HG03045 (cell line): ENCODE measurements at regions not wholly inside any gene's neighbourhood (a gene's known extent, or its start where the extent isn't known, plus 50 kb on each side); places are given as distances from the start of the nearest gene placed in this dataset.
"Not testable (repeated sequence)": the region's sequence is repeated elsewhere in the genome, so short reads cannot be mapped to it uniquely, and the experiment has no call there.

Source experiments
- ATAC-seq: cut with Tn5 transposase; IDR thresholded peaks from one replicate; pipeline ENCODE4 v1.9.1; 2021; ENCODE audit warnings: mild to moderate bottlenecking, moderate library complexity; ENCODE audit not compliant: unreplicated experiment

DNA sequence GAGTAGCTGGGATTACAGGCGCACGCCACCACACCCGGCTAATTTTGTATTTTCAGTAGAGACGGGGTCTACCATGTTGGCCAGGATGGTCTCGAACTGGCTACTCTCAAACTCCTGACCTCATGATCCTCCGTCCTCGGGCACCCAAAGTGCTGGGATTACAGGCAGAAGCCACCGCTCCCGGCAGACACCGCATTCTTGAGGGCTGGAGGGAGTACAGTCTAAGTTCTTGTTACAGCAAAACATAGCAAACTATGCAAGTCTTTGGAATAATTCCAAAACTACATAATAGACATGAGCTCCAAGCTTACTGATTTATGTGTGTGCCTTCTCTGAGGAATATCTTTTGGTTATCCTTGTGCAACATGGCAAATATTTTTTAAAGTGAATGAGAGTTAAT is 299.1 kb upstream of the ZNF658 start:
- not testable (repeated sequence) for ATAC-seq

DNA sequence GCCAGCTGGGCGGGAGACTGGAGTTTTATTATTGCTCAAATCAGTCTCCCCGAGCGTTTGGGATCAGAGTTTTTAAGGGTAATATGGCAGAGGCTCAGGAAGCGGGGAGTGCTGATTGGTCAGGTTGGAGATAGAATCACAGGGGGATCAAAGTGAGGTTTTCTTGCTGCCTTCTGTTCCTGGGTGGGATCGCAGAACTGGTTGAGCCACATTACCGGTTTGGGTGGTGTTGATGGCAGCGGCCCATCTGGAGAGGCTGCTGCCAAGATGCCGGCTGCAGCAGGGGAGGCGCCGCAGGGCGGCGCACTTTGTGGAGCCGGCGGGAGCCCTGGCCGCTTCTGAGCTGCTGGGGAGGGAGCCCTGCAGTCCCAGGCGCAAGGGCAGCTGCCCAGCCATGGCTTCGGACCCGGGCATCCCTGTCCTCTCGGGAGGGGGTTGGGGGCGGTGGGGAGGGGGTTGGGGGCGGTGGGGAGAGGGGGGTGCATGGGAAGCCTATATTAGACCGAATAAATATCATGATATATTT is 268.9 kb upstream of the ZNF658 start:
- not testable (repeated sequence) for ATAC-seq

DNA sequence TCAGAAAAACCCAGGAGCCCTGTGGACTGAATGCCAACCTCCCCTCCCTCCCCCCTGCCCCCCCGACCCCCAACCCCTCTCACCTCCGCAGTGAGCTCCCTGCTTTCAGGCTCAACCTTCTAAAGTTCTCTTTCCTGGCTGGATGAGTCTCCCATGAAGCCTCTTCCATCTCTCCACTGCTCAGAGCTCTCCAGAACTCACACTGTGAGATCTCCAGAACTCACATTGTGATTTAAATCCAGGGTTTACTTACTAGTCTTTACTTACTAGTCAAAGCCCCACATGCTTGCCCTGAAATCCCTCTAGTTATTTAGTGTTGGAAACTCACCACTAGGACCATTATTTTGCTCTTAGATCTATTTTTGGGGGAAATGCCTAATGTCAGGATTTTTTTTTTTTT is 252.8 kb upstream of the ZNF658 start:
- ATAC-seq: not testable (repeated sequence)

DNA sequence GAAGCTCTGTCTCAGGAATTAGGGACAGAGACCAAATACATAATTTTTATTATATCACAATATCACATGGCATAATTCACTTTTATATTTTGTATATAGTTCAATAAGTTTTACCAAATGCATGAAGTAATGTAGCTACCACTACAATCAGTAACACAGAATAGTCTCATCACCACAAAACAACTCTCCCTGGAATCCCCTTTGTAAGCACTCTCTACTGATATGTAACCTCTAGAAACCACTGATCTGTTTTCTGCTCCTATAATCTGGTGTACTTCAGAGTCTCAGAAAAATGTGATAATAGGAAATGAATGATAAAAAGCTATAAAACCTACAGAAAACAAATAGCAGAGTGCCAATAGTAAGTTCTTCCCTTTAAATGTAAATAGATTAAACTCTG is 210.3 kb upstream of the ZNF658 start:
- not testable (repeated sequence) for ATAC-seq

DNA sequence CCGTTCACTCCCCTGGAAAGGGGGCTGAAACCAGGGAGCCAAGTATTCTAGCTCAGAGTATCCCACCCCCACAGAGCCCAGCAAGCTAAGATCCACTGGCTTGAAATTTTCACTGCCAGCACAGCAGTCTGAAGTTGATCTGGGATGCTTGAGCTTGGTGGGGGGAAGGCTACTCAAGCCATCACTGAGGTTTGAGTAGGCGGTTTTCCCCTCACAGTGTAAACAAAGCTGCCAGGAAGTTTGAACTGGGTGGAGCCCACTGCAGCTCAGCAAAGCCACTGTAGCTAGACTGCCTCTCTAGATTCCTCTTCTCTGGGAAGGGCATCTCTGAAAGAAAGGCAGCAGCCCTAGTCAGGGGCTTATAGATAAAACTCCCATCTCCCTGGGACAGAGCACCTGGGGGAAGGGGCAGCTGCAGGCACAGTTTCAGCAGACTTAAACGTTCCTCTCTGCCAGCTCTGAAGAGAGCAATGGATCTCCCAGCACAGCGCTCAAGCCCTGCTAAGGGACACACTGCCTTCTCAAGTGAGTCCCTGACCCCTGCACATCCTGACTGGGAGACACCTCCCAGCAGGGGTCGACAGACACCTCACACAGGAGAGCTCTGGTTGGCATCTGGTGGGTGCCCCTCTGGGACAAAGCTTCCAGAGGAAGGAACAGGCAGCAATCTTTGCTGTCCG is 204.8 kb upstream of the ZNF658 start:
- ATAC-seq: peak; percentile 59

DNA sequence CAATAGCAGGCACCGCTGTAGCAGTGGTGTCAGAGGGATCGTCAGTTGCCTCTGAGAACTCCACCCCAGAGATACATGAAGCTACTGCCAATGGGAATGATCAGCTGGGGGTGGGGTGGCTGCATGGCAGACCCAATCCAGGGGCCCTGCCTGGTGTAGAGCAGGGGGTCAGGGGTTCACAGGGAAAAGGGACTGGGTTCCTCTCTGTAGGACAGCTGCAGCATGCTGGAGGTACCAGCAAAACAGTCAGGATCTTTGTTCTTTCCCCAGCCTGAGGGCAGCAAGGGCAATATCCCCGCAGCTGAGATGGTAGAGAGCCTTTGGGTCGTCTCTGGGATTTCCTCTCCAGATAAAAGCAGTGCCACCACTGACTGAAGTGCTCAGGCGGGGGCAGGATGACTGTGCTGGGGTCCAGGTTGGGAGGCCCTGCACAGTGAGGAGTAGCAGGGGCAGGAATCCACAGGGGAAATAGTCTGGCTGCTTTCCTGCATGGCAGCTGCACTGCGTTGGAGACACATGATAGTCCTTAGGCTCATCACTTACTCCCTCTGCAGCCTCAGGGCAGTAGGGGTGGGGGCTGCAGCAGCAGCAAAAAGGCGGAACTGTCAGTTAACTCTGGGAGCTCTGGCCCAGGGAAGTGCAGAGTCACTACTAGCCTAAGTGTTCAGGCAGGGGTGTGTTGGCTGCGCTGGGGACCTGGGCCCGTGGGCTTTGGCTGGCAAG is 203.0 kb upstream of the ZNF658 start:
- not testable (repeated sequence) for ATAC-seq

DNA sequence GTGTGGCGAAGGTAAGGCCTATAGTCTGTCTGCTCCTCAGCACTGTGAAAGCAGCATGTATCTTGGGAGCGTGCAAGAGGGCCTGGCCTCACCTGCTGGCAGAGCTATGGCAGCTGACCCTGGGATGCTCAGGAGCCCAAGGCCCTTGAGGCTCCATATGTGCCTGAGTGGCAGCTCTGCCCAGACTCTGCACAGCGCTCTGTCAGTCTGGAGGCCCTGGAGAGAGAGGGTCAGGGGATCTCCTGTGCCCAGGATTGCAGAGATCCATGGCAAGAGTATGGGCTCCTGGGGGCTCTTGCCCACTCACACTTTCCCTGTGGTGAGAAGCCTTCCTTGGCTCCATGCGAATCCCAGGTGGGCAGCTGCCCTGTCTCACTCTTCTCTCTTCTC is 202.5 kb upstream of the ZNF658 start:
- not testable (repeated sequence) for ATAC-seq

DNA sequence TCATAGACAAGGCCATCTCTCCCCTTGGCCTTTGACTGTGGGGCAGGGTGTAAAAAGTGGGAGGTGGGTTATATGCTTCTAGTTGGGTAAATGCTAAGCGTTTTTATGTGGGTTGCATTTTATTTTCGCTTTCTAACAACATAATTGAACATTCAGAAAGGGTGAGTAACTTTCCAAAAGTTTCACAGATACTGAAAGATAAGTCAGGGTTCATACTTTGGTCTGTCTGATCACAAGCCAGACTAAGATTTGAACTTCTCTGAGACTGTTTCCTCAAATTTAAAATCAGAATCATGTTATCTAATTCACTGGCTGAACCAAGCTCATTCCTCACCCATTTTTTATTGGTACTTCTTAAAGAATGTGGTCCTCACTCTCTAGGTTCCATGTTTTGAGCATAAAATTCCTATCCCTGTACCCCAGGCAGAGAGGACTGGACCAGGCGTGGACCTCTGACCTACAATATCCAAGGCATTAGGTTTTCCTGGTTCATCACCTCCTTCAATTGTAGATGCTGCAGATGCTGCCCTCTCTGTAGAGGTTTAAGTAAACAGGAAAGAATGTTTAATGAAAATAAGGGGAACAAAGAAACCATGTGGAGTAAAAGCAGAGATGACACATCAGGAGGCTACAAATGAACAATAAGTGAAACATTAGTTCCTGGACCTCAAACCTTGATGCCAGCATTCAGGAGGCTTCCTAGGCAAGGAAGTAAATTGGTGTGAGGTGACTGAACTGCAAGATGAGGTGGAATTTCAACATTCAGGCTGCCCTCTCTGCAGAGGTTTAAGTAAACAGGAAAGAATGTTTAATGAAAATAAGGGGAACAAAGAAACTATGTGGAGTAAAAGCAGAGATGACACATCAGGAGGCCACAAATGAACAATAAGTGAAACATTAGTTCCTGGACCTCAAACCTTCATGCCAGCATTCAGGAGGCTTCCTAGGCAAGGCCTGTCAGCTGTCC is 198.8 kb upstream of the ZNF658 start:
- not testable (repeated sequence) for ATAC-seq

DNA sequence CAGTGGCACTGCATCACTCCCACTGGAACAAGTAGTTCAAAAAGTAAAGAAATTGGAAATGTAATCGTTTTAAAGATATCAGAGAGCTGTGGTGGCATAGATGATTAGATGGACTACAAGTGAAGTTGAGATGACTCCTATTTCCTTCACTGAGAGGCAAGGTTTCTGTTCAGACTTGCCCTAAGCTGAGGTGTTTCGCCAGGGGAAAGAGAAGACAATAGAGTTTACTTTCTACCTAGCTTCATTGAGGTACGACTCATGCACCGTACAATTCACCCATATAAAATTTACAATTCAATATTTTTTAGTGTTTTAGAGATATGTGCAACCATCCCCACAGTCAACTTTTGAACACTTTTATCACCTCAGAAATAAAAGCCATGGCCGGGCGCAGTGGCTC is 189.0 kb upstream of the ZNF658 start:
- not testable (repeated sequence) for ATAC-seq

DNA sequence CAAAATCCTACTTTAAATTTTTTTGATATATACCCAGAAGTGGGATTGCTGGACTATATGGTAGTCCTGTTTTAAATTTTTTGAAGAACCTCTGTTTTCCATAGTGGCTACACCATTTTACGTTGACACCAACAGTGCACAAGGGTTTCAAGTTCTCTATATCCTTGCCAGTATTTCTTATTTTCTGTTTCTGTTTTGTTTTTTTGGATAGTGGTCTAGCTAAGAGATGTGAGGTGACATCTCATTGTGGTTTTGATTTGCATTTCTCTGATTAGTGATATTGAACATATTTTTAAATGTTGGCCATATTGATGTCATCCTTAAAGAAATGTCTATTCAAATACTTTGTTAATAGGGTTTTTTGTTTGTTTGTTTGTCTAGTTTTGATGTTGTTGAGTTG is 187.7 kb upstream of the ZNF658 start:
- ATAC-seq: peak; percentile 67

DNA sequence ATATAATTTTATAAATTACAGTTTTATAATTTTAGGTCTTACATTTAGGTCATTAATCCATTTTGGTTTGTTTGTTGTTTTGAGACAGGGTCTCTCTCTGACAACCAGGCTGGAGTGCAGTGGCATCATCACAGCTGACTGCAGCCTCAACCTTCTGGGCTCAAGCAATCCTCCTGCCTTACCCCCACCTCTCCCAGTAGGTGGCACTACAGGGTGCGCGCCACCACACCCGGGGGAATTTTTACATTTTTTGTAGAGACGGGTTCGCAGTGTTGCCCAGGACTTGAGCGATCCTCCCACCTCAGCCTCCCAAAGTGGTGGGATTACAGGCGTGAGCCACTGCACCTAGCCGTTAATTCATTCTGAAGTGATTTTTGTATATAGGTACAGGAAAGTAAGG is 187.0 kb upstream of the ZNF658 start:
- not testable (repeated sequence) for ATAC-seq

DNA sequence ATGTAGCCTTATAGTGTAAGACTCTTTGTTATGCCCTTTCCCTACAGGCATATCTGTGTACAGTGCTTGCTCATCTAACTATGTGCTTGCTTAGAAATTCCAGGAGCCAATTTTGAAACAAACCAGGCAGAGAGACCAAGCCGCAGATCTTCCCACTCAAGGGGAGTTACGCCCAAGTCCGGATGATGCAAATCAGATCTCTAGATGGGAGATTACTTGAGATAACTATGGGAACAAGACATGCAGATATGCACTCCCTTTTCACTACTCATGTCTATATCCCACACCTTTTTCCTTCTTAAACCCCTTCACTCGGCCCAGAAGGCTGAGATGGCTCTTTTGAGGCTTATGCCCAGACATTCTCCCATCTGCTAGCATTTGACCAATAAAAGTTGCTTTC is 179.7 kb upstream of the ZNF658 start:
- ATAC-seq: not testable (repeated sequence)

DNA sequence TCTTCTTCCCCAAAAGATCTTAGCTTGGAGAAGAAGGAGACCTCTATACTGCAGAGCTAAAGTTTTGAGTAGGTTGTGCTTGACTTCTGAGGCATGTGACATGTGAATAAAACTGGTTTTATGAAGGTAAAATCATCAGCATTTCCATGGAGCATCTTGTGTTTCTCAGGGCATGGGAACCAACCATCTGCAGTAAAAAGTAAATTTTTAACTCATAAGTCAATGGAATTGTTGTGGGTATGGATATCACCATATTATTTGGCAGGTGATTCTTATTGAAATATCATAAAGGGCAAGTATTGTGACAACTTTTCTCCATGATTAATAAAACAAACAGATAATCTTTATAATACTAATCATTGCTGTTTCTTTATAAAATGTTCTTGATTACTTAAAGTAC is 173.0 kb upstream of the ZNF658 start:
- not testable (repeated sequence) for ATAC-seq

DNA sequence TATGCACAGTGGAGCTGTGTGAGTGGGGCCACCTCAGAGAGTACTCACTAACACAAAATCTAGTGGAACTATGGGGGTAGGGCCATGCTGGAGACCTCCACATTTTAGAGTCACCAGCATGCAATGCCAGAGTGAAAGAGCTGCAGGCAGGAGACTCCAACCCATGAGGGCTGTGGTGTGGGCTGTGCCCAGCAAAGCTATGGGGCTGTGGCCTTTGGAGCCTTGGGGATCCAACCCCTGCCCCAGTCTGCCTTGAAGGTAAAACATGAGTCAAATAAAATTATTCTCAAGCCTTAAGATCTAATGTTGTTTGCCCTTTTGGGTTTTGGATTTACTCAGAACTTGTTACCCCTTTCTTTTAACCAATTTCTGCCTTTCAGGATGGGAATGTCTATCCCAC is 163.8 kb upstream of the ZNF658 start:
- ATAC-seq: not testable (repeated sequence)

DNA sequence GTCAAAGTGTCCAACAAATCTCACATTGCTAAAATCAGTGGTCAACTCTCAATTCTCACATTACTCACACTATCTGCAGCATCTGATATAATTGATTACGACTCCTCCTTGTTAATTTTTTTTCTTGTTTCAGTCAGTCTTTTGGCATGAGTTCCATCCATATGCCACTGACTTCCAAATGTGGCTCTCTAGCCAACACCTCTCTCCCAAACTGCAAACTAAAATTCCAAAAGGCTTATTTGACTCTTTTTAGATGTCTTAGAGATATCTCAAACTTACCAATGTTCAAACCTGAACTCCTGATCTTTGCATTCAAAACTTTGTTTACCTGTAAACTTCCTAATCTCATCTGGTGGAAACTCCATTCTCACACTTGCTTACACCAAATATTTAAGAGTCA is 162.1 kb upstream of the ZNF658 start:
- not testable (repeated sequence) for ATAC-seq

DNA sequence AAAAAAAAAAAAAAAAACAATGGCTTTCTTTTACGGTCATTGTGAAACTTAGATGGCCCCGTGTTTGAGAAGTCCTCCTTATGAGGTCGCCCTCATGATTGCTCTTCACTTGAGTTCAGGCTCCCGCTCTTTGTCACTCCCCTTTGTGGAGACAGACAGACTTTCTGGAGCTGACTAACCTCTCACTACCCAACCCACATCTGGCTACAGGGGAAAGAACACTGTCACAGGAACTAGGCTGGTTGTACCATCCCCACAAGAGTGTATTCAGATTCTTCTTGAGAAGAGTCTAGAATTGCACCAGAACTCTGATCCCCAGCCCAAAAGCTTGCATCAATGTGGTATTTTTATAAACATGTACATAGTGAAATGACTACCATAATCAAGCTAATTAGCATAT is 160.4 kb upstream of the ZNF658 start:
- not testable (repeated sequence) for ATAC-seq

DNA sequence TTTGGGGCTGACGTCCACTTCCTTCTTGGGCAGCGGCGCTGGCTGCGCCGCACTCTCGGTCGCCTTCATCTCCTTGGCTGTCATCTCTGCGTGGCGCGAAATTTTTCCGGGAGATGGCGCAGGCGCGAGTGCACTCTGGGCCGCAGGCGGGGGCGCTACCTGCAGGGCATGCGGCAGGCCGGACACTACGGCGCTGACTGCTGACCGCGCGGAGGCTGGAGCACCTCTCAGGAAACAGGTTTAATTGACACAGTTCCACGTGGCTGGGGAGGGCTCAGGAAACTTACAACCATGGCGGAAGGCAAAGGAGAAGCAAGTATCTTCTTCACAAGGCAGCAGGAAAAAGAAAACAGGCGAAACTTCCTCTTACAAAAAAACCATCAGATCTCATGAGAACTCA is 154.7 kb upstream of the ZNF658 start:
- not testable (repeated sequence) for ATAC-seq

DNA sequence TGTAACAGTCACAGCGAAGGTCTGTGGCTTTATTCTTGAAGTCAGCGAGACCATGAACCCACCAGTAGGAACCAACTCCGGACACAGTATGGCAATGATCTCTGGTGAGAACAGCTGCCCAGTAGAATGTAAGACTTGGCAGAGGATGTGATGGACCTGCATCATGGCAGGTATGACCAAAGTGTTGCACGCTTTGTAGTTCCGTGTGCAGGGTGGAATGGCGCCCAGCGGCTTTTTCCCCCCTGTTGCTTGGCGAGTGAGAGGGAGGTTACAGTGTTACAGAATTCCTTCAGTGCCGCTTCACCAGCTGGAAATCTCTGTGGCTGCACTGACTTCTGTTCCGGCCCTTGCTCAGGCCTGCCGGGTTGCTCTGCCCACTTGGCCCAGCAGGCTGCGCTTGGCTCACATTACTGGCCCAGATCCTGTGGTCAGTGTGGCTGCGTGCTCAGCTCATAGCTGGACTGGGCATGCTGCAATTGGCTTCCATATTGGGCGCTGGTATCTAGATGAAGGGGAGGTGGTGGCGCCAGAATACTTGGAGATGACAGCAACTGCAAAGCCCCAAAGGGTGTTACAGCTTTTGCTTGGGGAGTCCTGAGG is 148.1 kb upstream of the ZNF658 start:
- ATAC-seq: not testable (repeated sequence)

DNA sequence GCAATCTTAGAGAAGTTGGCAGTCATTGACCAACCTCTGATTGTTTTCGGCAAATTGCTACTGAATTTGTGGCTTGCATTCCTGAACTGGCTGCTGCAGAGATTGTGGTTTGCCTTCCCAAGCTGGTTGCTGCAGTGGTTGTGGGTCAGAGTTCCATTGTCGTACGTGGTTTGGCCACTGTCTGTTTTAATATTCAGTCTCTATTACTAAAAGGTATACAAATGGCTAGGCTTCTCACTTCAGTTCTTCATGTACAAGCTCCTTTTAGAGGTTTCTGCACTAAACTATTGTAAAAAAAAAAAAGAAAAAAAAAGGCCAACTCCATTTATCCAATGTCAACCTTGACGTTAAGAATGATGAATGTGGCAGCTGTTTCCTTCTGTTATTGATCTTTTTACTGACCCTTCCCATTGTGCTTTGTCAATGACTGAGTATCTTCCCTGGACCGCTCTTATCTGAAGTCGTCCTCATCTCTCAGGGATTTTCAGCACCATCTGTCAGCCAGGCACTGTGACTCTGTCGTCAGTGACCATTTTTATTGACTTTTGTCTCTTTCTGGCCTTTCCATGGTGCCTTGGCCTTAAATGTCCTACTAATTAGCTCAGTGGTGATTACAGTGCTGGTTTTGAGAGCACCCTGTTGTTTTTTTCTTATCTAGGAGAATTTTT is 140.6 kb upstream of the ZNF658 start:
- ATAC-seq: not testable (repeated sequence)
